ENCODE measurements at regions not wholly inside any gene's neighbourhood (a gene's known extent, or its start where the extent isn't known, plus 50 kb on each side); places are given as distances from the start of the nearest gene placed in this dataset.

- TF ChIP-seq TAF1 (IDR thresholded peaks at IDR 0.05; ENCODE audit: borderline replicate concordance, low read depth, low read length) (no peak), YY1 (IDR thresholded peaks at IDR 0.05; ENCODE audit: low read depth) (no peak), FOSL2 (IDR thresholded peaks at IDR 0.05; ENCODE audit: borderline replicate concordance, low read depth) (no peak), USF1 (IDR thresholded peaks at IDR 0.05; ENCODE audit: borderline replicate concordance, low read depth) (no peak), EP300 (IDR thresholded peaks at IDR 0.05; ENCODE audit: borderline replicate concordance in 1 of 2, low read depth in 1 of 2, low read length in 1 of 2) (no peak), GABPA (IDR thresholded peaks at IDR 0.05; ENCODE audit: low read depth) (no peak), TEAD4 (IDR thresholded peaks at IDR 0.05; ENCODE audit: borderline replicate concordance, insufficient read depth) (no peak), RAD21 (IDR thresholded peaks at IDR 0.05; ENCODE audit: low read length) (no peak), SMC3 (IDR thresholded peaks at IDR 0.05; ENCODE audit: low read depth, low read length) (no peak), JUND (IDR thresholded peaks at IDR 0.05) (no peak), GATA2 (CRISPR knock-in tag; IDR thresholded peaks at IDR 0.05) (no peak)
- TF ChIP-seq, protein P1, sequence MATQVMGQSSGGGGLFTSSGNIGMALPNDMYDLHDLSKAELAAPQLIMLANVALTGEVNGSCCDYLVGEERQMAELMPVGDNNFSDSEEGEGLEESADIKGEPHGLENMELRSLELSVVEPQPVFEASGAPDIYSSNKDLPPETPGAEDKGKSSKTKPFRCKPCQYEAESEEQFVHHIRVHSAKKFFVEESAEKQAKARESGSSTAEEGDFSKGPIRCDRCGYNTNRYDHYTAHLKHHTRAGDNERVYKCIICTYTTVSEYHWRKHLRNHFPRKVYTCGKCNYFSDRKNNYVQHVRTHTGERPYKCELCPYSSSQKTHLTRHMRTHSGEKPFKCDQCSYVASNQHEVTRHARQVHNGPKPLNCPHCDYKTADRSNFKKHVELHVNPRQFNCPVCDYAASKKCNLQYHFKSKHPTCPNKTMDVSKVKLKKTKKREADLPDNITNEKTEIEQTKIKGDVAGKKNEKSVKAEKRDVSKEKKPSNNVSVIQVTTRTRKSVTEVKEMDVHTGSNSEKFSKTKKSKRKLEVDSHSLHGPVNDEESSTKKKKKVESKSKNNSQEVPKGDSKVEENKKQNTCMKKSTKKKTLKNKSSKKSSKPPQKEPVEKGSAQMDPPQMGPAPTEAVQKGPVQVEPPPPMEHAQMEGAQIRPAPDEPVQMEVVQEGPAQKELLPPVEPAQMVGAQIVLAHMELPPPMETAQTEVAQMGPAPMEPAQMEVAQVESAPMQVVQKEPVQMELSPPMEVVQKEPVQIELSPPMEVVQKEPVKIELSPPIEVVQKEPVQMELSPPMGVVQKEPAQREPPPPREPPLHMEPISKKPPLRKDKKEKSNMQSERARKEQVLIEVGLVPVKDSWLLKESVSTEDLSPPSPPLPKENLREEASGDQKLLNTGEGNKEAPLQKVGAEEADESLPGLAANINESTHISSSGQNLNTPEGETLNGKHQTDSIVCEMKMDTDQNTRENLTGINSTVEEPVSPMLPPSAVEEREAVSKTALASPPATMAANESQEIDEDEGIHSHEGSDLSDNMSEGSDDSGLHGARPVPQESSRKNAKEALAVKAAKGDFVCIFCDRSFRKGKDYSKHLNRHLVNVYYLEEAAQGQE (IDR thresholded peaks at IDR 0.05; ENCODE audit: low read depth, low read length) = no peak
- TF ChIP-seq, protein P2, sequence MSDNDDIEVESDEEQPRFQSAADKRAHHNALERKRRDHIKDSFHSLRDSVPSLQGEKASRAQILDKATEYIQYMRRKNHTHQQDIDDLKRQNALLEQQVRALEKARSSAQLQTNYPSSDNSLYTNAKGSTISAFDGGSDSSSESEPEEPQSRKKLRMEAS (IDR thresholded peaks at IDR 0.05; ENCODE audit: low read depth) = no peak
- CTCF ChIA-PET = interaction anchor here (1.2 kb wide), 1 partner anchor 54 kb away, joined by 3 read pairs; no protein-coding TSS in a partner anchor
- Histone ChIP-seq H3K4me2 (no peak overlapping the region), H3K27ac (ENCODE audit: low read depth in 2 of 2, low read length in 1 of 2) (no peak overlapping the region), H3K9ac (no peak overlapping the region), H2AFZ (ENCODE audit: low read depth) (no peak overlapping the region), H3F3A (replicated peaks; ENCODE audit: insufficient read depth) (no peaks in the 10 kb centered on the region), H3K36me3 (replicated peaks in 1 of 2; ENCODE audit: control insufficient read depth in 1 of 2, insufficient read depth in 2 of 2, low read length in 1 of 2) (no peaks in the 10 kb centered on the region), H3K79me2 (ENCODE audit: insufficient read depth) (no peaks in the 10 kb centered on the region), H4K20me1 (ENCODE audit: insufficient read depth) (no peaks in the 10 kb centered on the region), H3K4me1 (ENCODE audit: control insufficient read depth in 1 of 2, insufficient read depth in 2 of 2, low read depth in 1 of 2, low read length in 1 of 2) (no peaks in the 10 kb centered on the region), H3K4me3 (ENCODE audit: low read depth in 2 of 2, low read length in 1 of 2) (no peak overlapping the region), H3K9me3 (no peaks in the 10 kb centered on the region; the same call in 1 of the 2 replicates), H3K9me2 (no peaks in the 10 kb centered on the region), H3K27me3 (ENCODE audit: insufficient read depth) (no peaks in the 10 kb centered on the region)
- WGBS (ENCODE audit: low lambda C conversion rate) = 96% methylated on average over 4 of the region's 4 CpGs
- DNase-seq = no peak
- POLR2A ChIA-PET = no interaction called here
Measured at GRCh38 chr2:180716186-180717180, 263.9 kb upstream of the UBE2E3 start.

All from SK-N-SH (cell line).